ENCODE measurements at regions not wholly inside any gene's neighbourhood (a gene's known extent, or its start where the extent isn't known, plus 50 kb on each side); places are given as distances from the start of the nearest gene placed in this dataset.
A peak's percentile ranks its signal among the peaks of the same experiment; 100 is the strongest.

GRCh38 chr13:83752141-83752540 is 130.1 kb downstream of the SLITRK1 start:
- peak overlapping the region; percentile 63; the same call in 1 of the 2 replicates for H4K5ac ChIP-seq (ENCODE audit: low read depth, low read length)
- dilution Hi-C loops (cut with HindIII; ENCODE audit: low sequenced_read_pairs, unreplicated experiment): no loop called here
- H3K4me2 ChIP-seq (ENCODE audit: low read depth, low read length): no peak overlapping the region; the same call in 1 of the 2 replicates
- TF ChIP-seq RFX5 (IDR thresholded peaks at IDR 0.05; ENCODE audit: low read depth, low read length) (no peak), BHLHE40 (IDR thresholded peaks at IDR 0.05; ENCODE audit: low read depth, low read length) (no peak), MAZ (IDR thresholded peaks at IDR 0.05; ENCODE audit: borderline replicate concordance, low read depth, low read length) (no peak), RCOR1 (IDR thresholded peaks at IDR 0.05; ENCODE audit: insufficient replicate concordance, low read length) (no peak), CHD1 (IDR thresholded peaks at IDR 0.05; ENCODE audit: low read depth, low read length) (no peak), USF2 (IDR thresholded peaks at IDR 0.05; ENCODE audit: low read depth, low read length) (no peak)
- TF ChIP-seq, protein P1, sequence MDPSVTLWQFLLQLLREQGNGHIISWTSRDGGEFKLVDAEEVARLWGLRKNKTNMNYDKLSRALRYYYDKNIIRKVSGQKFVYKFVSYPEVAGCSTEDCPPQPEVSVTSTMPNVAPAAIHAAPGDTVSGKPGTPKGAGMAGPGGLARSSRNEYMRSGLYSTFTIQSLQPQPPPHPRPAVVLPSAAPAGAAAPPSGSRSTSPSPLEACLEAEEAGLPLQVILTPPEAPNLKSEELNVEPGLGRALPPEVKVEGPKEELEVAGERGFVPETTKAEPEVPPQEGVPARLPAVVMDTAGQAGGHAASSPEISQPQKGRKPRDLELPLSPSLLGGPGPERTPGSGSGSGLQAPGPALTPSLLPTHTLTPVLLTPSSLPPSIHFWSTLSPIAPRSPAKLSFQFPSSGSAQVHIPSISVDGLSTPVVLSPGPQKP (IDR thresholded peaks at IDR 0.05; ENCODE audit: borderline replicate concordance, low read depth, low read length): no peak
- TF ChIP-seq, protein P2, sequence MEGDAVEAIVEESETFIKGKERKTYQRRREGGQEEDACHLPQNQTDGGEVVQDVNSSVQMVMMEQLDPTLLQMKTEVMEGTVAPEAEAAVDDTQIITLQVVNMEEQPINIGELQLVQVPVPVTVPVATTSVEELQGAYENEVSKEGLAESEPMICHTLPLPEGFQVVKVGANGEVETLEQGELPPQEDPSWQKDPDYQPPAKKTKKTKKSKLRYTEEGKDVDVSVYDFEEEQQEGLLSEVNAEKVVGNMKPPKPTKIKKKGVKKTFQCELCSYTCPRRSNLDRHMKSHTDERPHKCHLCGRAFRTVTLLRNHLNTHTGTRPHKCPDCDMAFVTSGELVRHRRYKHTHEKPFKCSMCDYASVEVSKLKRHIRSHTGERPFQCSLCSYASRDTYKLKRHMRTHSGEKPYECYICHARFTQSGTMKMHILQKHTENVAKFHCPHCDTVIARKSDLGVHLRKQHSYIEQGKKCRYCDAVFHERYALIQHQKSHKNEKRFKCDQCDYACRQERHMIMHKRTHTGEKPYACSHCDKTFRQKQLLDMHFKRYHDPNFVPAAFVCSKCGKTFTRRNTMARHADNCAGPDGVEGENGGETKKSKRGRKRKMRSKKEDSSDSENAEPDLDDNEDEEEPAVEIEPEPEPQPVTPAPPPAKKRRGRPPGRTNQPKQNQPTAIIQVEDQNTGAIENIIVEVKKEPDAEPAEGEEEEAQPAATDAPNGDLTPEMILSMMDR (conservative IDR thresholded peaks at IDR 0.05; ENCODE audit: low read depth, low read length): no peak
- H2BK5ac ChIP-seq (ENCODE audit: low read depth, low read length, poor library complexity, severe bottlenecking): peak overlapping the region; percentile 36
- H3K4ac ChIP-seq (ENCODE audit: low read depth, low read length): peak overlapping the region; percentile 47; the same call in 1 of the 2 replicates
- POLR2A ChIA-PET (ENCODE audit: unreplicated experiment): no interaction called here
- H3K36me3 ChIP-seq (ENCODE audit: control insufficient read depth, insufficient read depth, low read length): no peaks in the 10 kb centered on the region
- H2AK9ac ChIP-seq (replicated peaks; ENCODE audit: low read depth, low read length, poor library complexity): no peak overlapping the region
- H4K8ac ChIP-seq (ENCODE audit: low read depth in 2 of 2, low read length in 2 of 2): 0 out of 4 replicates have a peak overlapping the region, but pooled peaks of 1 of the 2 experiments have one; percentile 24
- H4K91ac ChIP-seq (ENCODE audit: insufficient read depth, low read depth, low read length): peak overlapping the region; percentile 50; the same call in 1 of the 2 replicates
- no TSS peak for BruUV-seq (replicated peaks)
- H3K4me1 ChIP-seq (ENCODE audit: control insufficient read depth, insufficient read depth, low read length): no peaks in the 10 kb centered on the region; the same call in 1 of the 2 replicates
- H2BK15ac ChIP-seq (ENCODE audit: low read depth, low read length): no peak overlapping the region
- WGBS, 2 experiments (ENCODE audit: extremely low coverage in 2 of 2, insufficient read length in 1 of 2): no CpG with 5 or more reads among the region's 4 CpGs
- no peaks in the 10 kb centered on the region for H4K20me1 ChIP-seq (ENCODE audit: insufficient read depth, low read length)
- CTCF ChIA-PET: no interaction called here
- H2AFZ ChIP-seq (replicated peaks; ENCODE audit: low read length, poor library complexity): no peak overlapping the region
- H3K79me1 ChIP-seq (ENCODE audit: low read depth in 1 of 2, low read length in 2 of 2): no peaks in the 10 kb centered on the region
- peak overlapping the region; percentile 78; the same call in 1 of the 2 replicates for H3K18ac ChIP-seq (ENCODE audit: low read depth, low read length)
- H2BK20ac ChIP-seq (ENCODE audit: low read depth, low read length): peak overlapping the region; percentile 80; the same call in 1 of the 2 replicates
- ATAC-seq (ENCODE audit: low read depth): no peak
- H3K9ac ChIP-seq (ENCODE audit: low read depth, low read length): no peak overlapping the region
- no peak overlapping the region for H3K4me3 ChIP-seq (ENCODE audit: insufficient read depth, low read depth, low read length)
- H3K23ac ChIP-seq (ENCODE audit: low read depth, low read length): no peak overlapping the region
- H3K9me3 ChIP-seq (ENCODE audit: control insufficient read depth, insufficient read depth, low read length): peaks cover 6% of the 10 kb centered on the region; the same call in 1 of the 2 replicates
- peak overlapping the region; percentile 68 for H2BK120ac ChIP-seq (ENCODE audit: low read depth, low read length)
- H3K27ac ChIP-seq (ENCODE audit: insufficient read depth, low read length): no peak overlapping the region
- H3K27me3 ChIP-seq (ENCODE audit: control insufficient read depth, insufficient read depth, low read length): no peaks in the 10 kb centered on the region
- intact Hi-C loops (cut with micrococcal nuclease): no loop called here
- no peak overlapping the region; the same call in 1 of the 2 replicates for H3K14ac ChIP-seq (replicated peaks; ENCODE audit: low read depth, low read length)
- H3K56ac ChIP-seq (ENCODE audit: extremely low read depth, insufficient read depth, low read length): no peak overlapping the region
- in situ Hi-C loops (cut with MboI; ENCODE audit: low sequenced_read_pairs): no loop called here
- DNase-seq: peak; percentile 47
- H2AK5ac ChIP-seq (ENCODE audit: low read depth, low read length): no peak overlapping the region
- H3K9me1 ChIP-seq (ENCODE audit: insufficient read depth, low read length): no peaks in the 10 kb centered on the region

Measured in IMR-90 (cell line).